Stimulated activated CD4-positive, alpha-beta T cell treated with anti-CD3 and anti-CD28 coated beads, Interleukin-15, amount 100 ng/mL, for 1 hour (primary cell): ENCODE measurements at regions not wholly inside any gene's neighbourhood (a gene's known extent, or its start where the extent isn't known, plus 50 kb on each side); places are given as distances from the start of the nearest gene placed in this dataset.
"Not testable (repeated sequence)": the region's sequence is repeated elsewhere in the genome, so short reads cannot be mapped to it uniquely, and the experiment has no call there.

Source experiments
- DNase-seq, 2 donors: peaks; one replicate each; pipeline ENCODE4 v3.0.0-alpha.2; 2020; ENCODE audit warnings: low read depth in 1 of 2, low spot score in 1 of 2

GRCh38 chr21:32823296-32823695 lies 51.7 kb upstream of the PAXBP1 start:
- DNase-seq, result not testable (repeated sequence)

GRCh38 chr21:32824950-32825349 lies 53.4 kb upstream of the PAXBP1 start:
- DNase-seq, result no peak

GRCh38 chr21:32826329-32827167 lies 55.0 kb upstream of the PAXBP1 start:
- DNase-seq, result no peak

- no peak for DNase-seq
Observed at GRCh38 chr21:32828908-32829307, 57.4 kb upstream of the PAXBP1 start.

- no peak for DNase-seq
Observed at GRCh38 chr21:32829504-32829903, 57.9 kb upstream of the PAXBP1 start.

GRCh38 chr21:32831779-32832178 lies 60.2 kb upstream of the PAXBP1 start:
- DNase-seq, result not testable (repeated sequence)

- DNase-seq, result no peak
Observed at GRCh38 chr21:32834211-32834915, 62.8 kb upstream of the PAXBP1 start.

GRCh38 chr21:32834916-32835235 lies 63.3 kb upstream of the PAXBP1 start:
- no peak for DNase-seq

GRCh38 chr21:32842146-32842545 lies 70.6 kb upstream of the PAXBP1 start:
- DNase-seq, result no peak

GRCh38 chr21:32843561-32843960 lies 72.0 kb upstream of the PAXBP1 start:
- no peak for DNase-seq

- DNase-seq, result no peak
Observed at GRCh38 chr21:32844076-32844475, 72.5 kb upstream of the PAXBP1 start.

GRCh38 chr21:32844653-32845436 lies 73.3 kb upstream of the PAXBP1 start:
- no peak for DNase-seq

GRCh38 chr21:32858628-32859027 lies 87.1 kb upstream of the PAXBP1 start:
- DNase-seq, result no peak

- DNase-seq, result no peak
Observed at GRCh38 chr21:32860399-32860798, 88.8 kb upstream of the PAXBP1 start.

- no peak for DNase-seq
Observed at GRCh38 chr21:32861866-32862265, 90.3 kb upstream of the PAXBP1 start.

- DNase-seq, result no peak
Observed at GRCh38 chr21:32867597-32867996, 96.0 kb upstream of the PAXBP1 start.

- DNase-seq, result no peak
Observed at GRCh38 chr21:32868631-32869454, 97.3 kb upstream of the PAXBP1 start.

- DNase-seq, result no peak
Observed at GRCh38 chr21:32869459-32869858, 97.9 kb upstream of the PAXBP1 start.

- no peak for DNase-seq
Observed at GRCh38 chr21:32876426-32876825, 104.9 kb upstream of the PAXBP1 start.

- DNase-seq, result not testable (repeated sequence)
Observed at GRCh38 chr21:32877888-32878287, 106.3 kb upstream of the PAXBP1 start.

GRCh38 chr21:32878661-32879060 lies 107.1 kb upstream of the PAXBP1 start:
- no peak for DNase-seq
